NCI-H1417 (cell line): ENCODE measurements at regions not wholly inside any gene's neighbourhood (a gene's known extent, or its start where the extent isn't known, plus 50 kb on each side); places are given as distances from the start of the nearest gene placed in this dataset.
"Not testable (repeated sequence)": the region's sequence is repeated elsewhere in the genome, so short reads cannot be mapped to it uniquely, and the experiment has no call there.

Source experiments
- DNase-seq, 3 experiments: peaks; one replicate each; lab custom pipeline; 2025; lab: John Stamatoyannopoulos, UW

DNA sequence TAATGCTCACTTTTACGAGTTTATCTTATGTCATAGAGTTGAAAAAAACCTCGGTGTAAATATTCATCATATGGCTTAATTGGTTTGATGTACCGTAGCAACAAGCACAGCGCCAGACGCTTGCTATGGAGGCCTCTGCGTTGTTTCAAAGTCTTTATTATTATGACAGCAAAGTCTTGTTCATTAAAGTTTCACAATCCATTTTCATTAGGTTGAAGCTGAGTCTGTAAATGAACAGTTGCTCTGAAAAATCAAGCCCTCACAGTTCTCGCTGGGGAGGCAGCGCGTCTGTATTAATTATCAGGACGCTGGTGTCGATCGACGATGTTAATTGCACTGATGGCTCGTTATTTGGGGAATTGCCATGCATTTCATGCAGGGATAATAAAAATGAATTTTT, 185.6 kb downstream of the INSC start:
- DNase-seq: no peak

GRCh38 chr11:15307619-15308024, 192.9 kb downstream of the INSC start:
- DNase-seq: peak; percentile 18 to 71 (median 37)

DNA sequence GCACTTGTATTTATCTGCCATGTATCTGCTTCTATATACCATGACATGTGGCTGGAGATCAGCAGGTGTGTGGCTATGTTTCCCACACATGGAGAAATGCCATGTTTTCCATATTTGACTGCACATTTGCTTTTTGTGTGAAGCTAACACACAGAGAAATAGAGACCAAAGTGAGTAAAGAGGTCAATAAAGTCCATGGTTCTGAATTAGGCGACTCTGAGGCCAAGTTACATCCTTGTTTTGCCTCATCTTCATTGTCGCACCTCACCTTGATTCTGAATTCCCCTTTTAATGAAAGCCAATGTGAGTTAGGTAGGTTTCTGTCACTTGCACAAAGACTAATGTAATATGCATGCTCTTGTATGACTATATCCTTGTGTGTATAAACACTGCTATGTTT, 194.1 kb downstream of the INSC start:
- no peak for DNase-seq

DNA sequence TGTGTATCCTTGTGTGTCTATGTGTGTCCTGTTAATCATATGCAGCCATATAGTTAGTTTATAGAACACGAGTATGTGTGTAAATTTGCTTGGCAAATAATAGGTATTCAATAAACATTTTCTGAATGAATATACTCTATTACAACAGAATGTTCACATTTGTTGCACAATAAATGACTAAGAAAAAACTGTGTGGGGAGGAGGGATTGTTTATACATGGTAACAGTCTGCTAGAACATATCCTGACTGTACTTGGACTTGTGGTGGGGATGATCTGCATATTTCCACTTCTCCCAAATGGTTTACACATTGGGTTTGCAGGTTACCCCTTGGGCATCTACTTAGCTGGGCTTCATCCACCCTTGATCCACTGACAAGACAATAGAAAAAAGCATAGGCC, 194.6 kb downstream of the INSC start:
- no peak for DNase-seq

DNA sequence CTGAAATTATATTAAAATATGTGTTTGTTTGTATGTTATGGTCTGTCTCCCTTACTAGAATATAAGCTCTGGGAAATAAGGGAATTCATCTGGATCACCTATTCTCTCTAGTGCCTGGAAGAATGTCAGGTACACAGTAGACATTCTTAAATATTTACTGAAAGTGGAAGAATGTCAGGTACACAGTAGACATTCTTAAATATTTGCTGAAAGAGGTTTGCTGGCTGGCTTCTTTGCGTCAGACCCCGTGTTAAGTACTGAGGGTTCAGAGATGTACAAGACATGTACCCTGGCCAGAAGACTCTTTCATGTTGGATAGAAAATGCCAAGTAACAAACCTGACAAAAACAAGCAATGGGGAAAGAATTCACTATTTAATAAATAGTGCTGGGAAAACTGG, 199.1 kb downstream of the INSC start:
- no peak for DNase-seq

GRCh38 chr11:15318814-15319213, 204.1 kb downstream of the INSC start:
- DNase-seq: no peak

DNA sequence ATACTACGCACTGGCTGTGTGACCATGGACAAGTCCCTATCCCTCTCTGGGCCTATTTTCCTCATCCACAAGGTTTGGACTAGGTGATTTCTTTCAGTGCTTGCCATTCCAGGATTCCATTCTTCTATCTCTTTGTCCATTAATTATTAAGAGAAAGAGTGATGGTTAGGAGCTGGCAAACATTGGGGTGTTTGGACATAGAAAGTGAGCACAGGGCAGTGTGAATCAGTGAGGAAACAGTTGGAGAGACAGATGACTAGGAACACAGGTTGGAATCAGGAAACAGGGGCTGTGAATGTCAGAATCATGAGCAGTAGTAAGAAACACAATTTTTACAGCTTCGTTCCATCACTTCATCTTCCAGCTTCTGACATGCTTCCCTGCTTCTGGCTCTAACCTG, 211.8 kb downstream of the INSC start:
- no peak for DNase-seq

- DNase-seq: peak; percentile 75 to 89 (median 87)
These were observed 213.1 kb downstream of the INSC start for GRCh38 chr11:15327786-15328231.

- DNase-seq: no peak
These were observed 218.7 kb downstream of the INSC start for GRCh38 chr11:15333407-15333806.

- peak in 2 of 3 experiments; percentile 20 to 60 for DNase-seq
These were observed 220.0 kb downstream of the INSC start for GRCh38 chr11:15334766-15335165.

- peak in 1 of 3 experiments; percentile 27 for DNase-seq
These were observed 221.3 kb downstream of the INSC start for GRCh38 chr11:15336021-15336420.

GRCh38 chr11:15339302-15339701, 224.6 kb downstream of the INSC start:
- DNase-seq: no peak

DNA sequence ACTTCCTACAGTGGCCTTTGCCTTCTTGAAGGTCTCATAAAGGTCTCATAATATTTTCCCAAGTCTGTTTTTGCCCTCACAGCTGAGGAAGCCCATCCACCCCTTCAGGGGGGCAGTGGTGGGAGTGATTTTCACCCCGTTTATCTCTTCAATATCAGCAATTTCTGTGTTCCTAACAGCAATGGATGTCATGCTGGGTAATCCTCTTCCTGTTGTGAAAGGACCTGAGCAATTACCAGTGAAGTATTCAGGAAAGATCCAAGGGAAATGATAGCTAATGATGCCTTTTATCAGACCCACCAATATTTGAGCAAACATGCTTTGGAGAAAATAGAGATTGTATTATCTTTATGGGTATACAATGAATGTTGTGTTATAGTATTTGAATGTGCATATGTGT, 226.9 kb downstream of the INSC start:
- peak in 2 of 3 experiments; percentile 20 to 57 for DNase-seq

GRCh38 chr11:15342163-15342562, 227.4 kb downstream of the INSC start:
- no peak for DNase-seq

DNA sequence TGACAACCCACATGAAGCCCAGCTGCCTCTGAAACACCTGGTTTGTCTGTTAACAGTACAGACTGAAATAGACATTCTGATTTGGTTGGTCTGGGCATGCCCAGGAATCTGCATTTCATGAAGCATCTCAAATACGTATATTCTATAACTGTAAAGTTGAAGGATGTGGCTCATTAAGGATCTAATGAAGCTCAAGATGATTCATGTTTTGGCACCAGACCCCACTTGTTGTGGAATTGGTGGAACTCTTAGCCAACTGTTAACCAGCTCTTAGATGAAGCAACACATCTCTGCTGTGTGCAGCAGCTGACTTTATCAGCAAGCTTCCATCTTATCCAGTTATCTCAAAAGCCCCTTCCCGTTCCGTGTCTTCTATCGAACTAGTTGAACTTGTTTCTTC, 232.2 kb downstream of the INSC start:
- DNase-seq: no peak

DNA sequence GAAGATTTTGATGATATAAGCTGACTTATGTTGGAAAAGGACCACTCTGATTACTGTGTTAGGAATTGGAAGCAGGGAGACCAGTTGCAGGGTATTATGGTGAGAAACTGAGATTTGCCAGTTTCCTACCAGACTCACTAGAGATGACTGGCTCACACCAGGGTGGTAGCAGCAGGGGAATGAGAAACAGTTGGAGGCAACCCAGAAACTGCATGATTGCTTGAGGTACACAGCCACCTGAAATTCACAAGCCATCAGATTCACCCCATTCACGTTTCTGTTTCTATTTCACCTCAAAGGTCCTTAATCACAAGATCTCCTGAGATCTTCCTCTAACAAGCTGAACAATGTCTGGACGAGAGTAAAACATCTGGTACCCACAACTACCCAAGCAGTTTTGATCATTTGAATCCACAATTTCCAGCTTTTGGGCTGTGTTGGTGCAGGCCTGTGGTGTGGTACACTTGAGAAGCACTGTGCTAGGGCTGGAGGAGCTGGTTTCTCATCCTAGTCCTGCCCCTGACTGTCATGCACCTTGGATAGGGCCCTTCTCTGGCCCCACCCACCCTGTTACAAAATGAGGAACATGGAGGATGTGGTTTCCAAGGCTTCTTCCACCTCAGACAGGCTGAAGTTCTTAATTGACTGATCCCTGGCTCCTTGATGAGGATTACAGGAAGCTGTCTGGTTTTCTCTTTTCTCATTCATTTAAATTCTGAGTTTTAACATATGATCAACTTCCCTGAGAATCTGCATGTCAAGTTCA, 233.4 kb downstream of the INSC start:
- no peak for DNase-seq

- peak in 2 of 3 experiments; percentile 5 to 50 for DNase-seq
These were observed 234.7 kb downstream of the INSC start for GRCh38 chr11:15349413-15349812.

- peak in 1 of 3 experiments; percentile 11 for DNase-seq
These were observed 246.6 kb downstream of the INSC start for GRCh38 chr11:15361316-15361715.

DNA sequence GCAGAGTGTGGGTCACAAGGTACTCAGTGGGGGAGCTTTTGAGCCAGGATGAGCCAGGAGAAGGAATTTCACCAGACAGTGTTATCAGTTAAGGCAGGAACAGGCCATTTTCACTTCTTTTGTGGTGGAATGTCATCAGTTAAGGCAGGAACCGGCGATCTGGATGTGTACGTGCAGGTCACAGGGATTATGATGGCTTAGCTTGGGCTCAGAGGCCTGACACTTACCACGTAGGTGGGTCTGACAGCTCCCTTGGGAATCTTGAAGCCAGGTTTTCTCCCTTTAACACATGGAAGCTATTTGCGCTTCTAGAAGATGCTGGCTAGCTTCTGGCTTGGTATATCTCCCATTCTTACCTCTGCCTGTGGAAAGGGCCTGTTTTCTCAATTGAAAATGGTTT, 250.6 kb downstream of the INSC start:
- DNase-seq: not testable (repeated sequence)

DNA sequence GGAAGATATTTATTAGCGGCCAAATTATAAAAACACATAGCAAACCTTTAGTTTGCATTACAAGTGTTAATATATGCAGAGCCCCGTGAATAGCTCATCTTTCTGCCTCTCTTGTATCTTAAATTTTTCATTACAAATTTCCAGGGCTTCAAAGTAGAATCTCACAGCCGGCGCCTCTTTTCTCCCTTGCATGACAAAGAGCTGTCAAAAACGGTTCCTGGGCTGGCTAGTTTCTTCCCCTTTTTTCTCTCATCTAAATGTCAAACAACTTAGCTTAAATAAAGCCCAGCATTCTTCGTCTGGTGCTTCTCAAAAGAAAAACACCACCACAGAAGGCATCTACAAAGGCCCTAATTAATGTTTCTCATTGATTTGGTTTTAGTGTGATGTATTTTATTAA, 253.0 kb downstream of the INSC start:
- no peak for DNase-seq

GRCh38 chr11:15370495-15371147, 255.9 kb downstream of the INSC start:
- peak; percentile 13 to 67 (median 43) for DNase-seq

- peak in 1 of 3 experiments; percentile 29 for DNase-seq
These were observed 256.8 kb downstream of the INSC start for GRCh38 chr11:15371533-15371932.

DNA sequence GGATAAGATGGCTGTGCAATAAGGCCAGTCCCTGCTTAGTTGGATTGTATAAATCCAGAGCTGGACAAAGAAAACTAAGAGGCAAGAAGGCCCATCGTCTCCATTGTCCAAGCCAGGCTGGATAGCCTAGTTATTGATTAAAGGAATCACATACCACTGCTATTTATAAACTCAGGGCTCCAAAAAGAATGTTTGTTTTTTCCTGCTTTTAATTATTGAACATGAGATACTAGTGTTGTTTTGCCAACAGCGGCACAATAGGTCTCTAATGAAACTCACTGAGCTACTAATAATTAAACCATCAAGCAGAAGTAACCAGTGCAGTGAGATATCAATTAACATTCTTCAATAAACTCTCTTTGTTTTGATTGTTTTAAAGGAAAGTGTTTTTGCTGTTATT, 259.7 kb downstream of the INSC start:
- DNase-seq: no peak
